Activated naive CD8-positive, alpha-beta T cell treated with anti-CD3 and anti-CD28 coated beads, Interleukin-2, amount 50 U/mL, for 24 hours (primary cell): ENCODE measurements at regions not wholly inside any gene's neighbourhood (a gene's known extent, or its start where the extent isn't known, plus 50 kb on each side); places are given as distances from the start of the nearest gene placed in this dataset.

Source experiments
- ATAC-seq: fragments of 150-1000 bp; cut with Tn5 transposase; one replicate; pipeline ENCODE4 v1.10.0; 2021
- DNase-seq: peaks from one replicate; pipeline ENCODE4 v3.0.0; 2021
- H3K27ac Mint-ChIP-seq: one replicate; pipeline ENCODE4 v1.8.0; 2021; ENCODE audit warnings: mild to moderate bottlenecking, mixed read lengths
- H3K27me3 Mint-ChIP-seq: one replicate; pipeline ENCODE4 v1.8.0; 2021; ENCODE audit warnings: mixed read lengths
- H3K36me3 Mint-ChIP-seq: one replicate; pipeline ENCODE4 v1.8.0; 2021; ENCODE audit warnings: low read depth, mixed read lengths
- H3K4me1 Mint-ChIP-seq: one replicate; pipeline ENCODE4 v1.8.0; 2021; ENCODE audit warnings: mixed read lengths
- H3K4me3 Mint-ChIP-seq: one replicate; pipeline ENCODE4 v1.8.0; 2021; ENCODE audit warnings: mild to moderate bottlenecking, moderate library complexity, mixed read lengths
- H3K9me3 Mint-ChIP-seq: one replicate; pipeline ENCODE4 v1.8.0; 2021; ENCODE audit warnings: mixed read lengths

DNA sequence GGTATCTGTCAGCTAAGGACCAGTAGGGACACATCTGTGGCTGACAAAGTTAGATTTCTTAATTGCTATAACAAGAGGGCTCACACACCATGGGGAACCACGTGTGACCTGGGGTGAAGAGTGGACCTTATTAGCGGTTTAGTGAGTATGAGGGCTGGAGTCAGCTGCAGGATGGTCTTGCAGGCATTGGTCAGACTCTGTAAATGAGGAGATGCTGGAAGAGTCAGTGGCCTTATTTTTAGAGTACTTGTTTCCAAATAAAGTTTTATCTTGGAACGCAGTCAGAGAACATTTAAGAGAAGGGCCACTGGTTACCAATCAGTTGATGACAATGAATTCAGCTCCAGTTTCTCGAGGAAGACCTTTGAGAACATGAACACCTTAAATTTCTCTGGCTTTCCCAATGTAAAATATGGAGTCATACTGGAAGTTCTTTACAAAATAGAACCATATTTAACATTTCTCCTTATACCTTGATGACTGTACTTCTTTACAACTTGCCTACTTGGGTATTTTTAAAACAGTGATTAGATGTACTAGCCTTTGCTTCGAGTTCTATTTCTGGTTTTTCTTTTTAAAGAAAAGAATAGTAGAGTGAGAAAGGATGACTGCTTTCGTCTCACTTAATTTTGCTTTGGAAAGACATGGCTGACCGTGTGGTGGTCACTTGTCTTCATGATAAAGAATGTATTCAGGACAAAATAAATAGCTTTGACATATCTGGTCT lies 185.9 kb upstream of the S1PR3 start:
- DNase-seq = no peak
- ATAC-seq = no peak
- Mint-ChIP-seq H3K4me1 (peaks cover 5% of the 10 kb centered on the region), H3K27ac (no peak overlapping the region), H3K36me3 (no peaks in the 10 kb centered on the region), H3K4me3 (no peak overlapping the region), H3K9me3 (no peaks in the 10 kb centered on the region), H3K27me3 (peaks cover 41% of the 10 kb centered on the region)

DNA sequence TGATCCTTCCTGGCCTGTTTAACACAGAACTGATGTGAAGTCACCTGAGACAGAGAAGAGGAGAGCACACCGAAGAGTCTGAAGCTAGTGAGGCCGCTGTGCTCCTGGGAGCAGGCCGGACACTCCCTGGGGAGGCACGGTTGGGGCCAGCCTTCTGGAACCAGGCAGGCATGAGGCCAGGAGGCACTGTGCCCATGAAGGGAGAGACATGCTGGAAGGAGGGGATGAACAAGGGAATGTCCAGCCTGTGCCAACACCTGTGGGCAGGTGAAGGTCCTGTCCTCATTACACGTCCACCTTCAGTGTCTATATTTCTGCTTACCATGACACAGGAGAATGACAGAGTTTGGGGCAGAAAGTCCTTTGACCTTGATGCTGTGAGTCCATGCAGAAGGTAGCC lies 183.8 kb upstream of the S1PR3 start:
- H3K27ac Mint-ChIP-seq = no peak overlapping the region
- H3K4me3 Mint-ChIP-seq = no peak overlapping the region
- no peaks in the 10 kb centered on the region for H3K36me3 Mint-ChIP-seq
- no peak for ATAC-seq
- H3K4me1 Mint-ChIP-seq = peaks cover 5% of the 10 kb centered on the region
- peaks cover 38% of the 10 kb centered on the region for H3K27me3 Mint-ChIP-seq
- no peak for DNase-seq
- no peaks in the 10 kb centered on the region for H3K9me3 Mint-ChIP-seq

GRCh38 chr9:88808019-88808656 lies 183.1 kb upstream of the S1PR3 start:
- Mint-ChIP-seq H3K4me1 (peaks cover 5% of the 10 kb centered on the region), H3K36me3 (no peaks in the 10 kb centered on the region), H3K27ac (no peak overlapping the region), H3K27me3 (peaks cover 33% of the 10 kb centered on the region), H3K4me3 (no peak overlapping the region), H3K9me3 (no peaks in the 10 kb centered on the region)
- DNase-seq = no peak
- no peak for ATAC-seq

GRCh38 chr9:88808761-88809354 lies 182.4 kb upstream of the S1PR3 start:
- Mint-ChIP-seq H3K9me3 (no peaks in the 10 kb centered on the region), H3K4me3 (no peak overlapping the region), H3K27ac (no peak overlapping the region), H3K27me3 (peaks cover 29% of the 10 kb centered on the region), H3K4me1 (peaks cover 1% of the 10 kb centered on the region), H3K36me3 (no peaks in the 10 kb centered on the region)
- no peak for DNase-seq
- ATAC-seq = no peak

DNA sequence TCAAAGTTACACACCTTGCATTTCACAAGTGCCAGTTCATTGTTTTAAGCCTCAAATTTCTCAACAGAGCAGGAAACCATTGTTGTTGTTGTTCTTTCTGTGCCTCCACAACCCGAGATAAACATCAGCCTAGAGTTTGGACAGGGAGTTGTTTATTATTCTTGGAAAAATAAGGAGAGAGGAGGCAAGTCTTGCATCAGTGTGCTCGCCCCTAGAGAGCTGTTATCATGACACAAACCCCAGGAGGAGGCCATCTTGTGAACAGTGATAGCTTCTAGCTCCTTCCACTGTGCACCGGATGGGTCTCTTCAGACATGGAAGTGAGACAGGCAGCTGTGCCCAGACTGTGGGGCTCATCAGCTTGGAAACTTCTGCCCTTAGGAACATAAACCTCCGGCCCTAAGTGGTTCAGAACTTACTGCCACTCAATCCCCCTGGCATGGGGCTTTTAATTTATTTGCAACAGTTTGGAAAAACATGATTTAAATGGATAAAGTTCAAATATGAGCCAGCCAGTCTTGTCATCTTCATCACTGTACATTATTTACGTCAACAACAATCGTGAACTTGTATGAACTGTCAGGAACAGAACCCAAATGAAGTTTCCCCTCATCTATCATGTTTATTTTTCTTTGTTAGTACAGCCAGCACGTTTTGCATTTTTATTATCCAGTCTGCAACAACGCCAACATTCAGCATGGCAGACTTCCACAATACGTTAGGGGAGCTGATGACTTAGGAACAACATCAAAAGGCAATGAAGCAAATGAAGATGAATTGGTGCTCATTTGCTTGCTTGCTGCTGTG lies 181.7 kb upstream of the S1PR3 start:
- no peak overlapping the region for H3K27ac Mint-ChIP-seq
- H3K36me3 Mint-ChIP-seq = no peaks in the 10 kb centered on the region
- H3K4me1 Mint-ChIP-seq = no peaks in the 10 kb centered on the region
- H3K4me3 Mint-ChIP-seq = no peak overlapping the region
- no peaks in the 10 kb centered on the region for H3K9me3 Mint-ChIP-seq
- H3K27me3 Mint-ChIP-seq = peaks cover 28% of the 10 kb centered on the region
- DNase-seq (no peak), ATAC-seq (no peak)

DNA sequence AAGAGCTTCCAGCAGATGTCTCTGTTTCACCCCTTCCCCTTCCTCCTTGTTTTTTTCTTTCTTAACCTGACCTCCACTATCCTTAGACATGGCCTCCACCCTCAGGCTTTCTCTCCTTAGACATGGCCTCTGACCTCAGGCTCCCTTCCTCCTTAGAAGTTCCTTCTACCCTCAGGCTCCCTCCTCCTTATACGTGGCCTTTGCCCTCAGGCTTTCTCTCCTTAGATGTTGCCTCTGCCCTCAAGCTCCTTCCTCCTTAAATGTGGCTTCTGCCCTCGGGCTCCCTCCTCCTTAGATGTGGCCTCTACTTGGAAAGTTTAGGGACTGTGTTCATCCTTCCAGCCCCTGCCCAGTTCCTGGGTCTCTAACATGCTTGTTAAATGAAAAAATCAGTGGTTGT lies 180.4 kb upstream of the S1PR3 start:
- H3K4me3 Mint-ChIP-seq = no peak overlapping the region
- DNase-seq (no peak), ATAC-seq (no peak)
- H3K36me3 Mint-ChIP-seq = no peaks in the 10 kb centered on the region
- H3K27me3 Mint-ChIP-seq = peaks cover 39% of the 10 kb centered on the region
- no peaks in the 10 kb centered on the region for H3K9me3 Mint-ChIP-seq
- H3K4me1 Mint-ChIP-seq = no peaks in the 10 kb centered on the region
- no peak overlapping the region for H3K27ac Mint-ChIP-seq

- H3K4me1 Mint-ChIP-seq = no peaks in the 10 kb centered on the region
- no peak for ATAC-seq
- no peak overlapping the region for H3K4me3 Mint-ChIP-seq
- H3K9me3 Mint-ChIP-seq = no peaks in the 10 kb centered on the region
- H3K27me3 Mint-ChIP-seq = peaks cover 36% of the 10 kb centered on the region
- no peaks in the 10 kb centered on the region for H3K36me3 Mint-ChIP-seq
- no peak overlapping the region for H3K27ac Mint-ChIP-seq
- no peak for DNase-seq
Measured at GRCh38 chr9:88811511-88811910, 179.8 kb upstream of the S1PR3 start.

GRCh38 chr9:88812938-88813637 lies 178.2 kb upstream of the S1PR3 start:
- Mint-ChIP-seq H3K4me3 (no peak overlapping the region), H3K27ac (no peak overlapping the region), H3K9me3 (no peaks in the 10 kb centered on the region), H3K4me1 (no peaks in the 10 kb centered on the region), H3K27me3 (peaks cover 31% of the 10 kb centered on the region), H3K36me3 (no peaks in the 10 kb centered on the region)
- DNase-seq (no peak), ATAC-seq (no peak)

GRCh38 chr9:88813638-88814209 lies 177.5 kb upstream of the S1PR3 start:
- Mint-ChIP-seq H3K9me3 (no peaks in the 10 kb centered on the region), H3K27ac (no peak overlapping the region), H3K4me3 (no peak overlapping the region), H3K36me3 (no peaks in the 10 kb centered on the region), H3K27me3 (peaks cover 31% of the 10 kb centered on the region), H3K4me1 (no peaks in the 10 kb centered on the region)
- ATAC-seq (no peak), DNase-seq (no peak)

DNA sequence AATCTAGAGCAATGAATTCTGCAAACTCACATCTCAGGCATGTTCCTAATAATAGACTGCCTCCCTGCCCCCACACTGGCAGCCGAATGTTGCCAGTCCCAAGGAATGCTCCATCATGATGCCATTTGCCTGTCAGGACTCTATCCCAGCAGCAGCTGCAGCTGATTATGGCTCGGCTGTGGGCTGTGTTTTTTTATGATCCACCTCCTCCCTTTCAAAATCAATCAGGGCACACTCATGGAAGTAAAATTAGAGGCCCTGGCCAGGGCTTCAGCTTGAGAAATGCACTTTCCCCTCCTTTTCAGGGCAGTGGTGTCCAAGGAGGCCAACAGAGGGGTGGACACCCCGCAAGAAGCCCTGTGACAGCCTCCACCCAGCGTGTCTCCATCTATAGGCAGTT lies 176.7 kb upstream of the S1PR3 start:
- H3K9me3 Mint-ChIP-seq = no peaks in the 10 kb centered on the region
- H3K27ac Mint-ChIP-seq = no peak overlapping the region
- no peak overlapping the region for H3K4me3 Mint-ChIP-seq
- H3K36me3 Mint-ChIP-seq = no peaks in the 10 kb centered on the region
- H3K4me1 Mint-ChIP-seq = no peaks in the 10 kb centered on the region
- no peak for DNase-seq
- peaks cover 31% of the 10 kb centered on the region for H3K27me3 Mint-ChIP-seq
- no peak for ATAC-seq

DNA sequence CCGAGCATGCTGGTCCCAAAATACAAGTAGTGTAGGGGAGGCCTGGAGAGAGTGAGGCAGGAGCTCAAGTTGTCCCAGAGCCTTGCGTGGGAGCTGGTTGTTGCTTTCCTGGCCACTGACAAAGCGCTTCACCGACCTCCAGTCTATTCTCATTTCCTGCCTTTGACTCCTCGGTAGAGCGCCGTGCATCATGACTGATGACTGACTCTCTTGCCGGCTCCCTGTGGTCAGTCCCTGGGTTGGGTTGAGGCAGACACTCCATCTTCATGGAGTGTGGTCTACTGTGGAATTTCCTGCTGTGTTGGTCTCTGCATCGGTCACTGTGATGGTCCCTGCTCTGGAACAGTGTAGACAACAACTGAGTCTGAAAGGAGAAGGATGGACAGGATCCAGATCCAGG lies 175.1 kb upstream of the S1PR3 start:
- no peak overlapping the region for H3K27ac Mint-ChIP-seq
- peaks cover 22% of the 10 kb centered on the region for H3K27me3 Mint-ChIP-seq
- H3K9me3 Mint-ChIP-seq = no peaks in the 10 kb centered on the region
- no peak overlapping the region for H3K4me3 Mint-ChIP-seq
- DNase-seq = no peak
- no peaks in the 10 kb centered on the region for H3K36me3 Mint-ChIP-seq
- peak; percentile 28 for ATAC-seq
- no peaks in the 10 kb centered on the region for H3K4me1 Mint-ChIP-seq

DNA sequence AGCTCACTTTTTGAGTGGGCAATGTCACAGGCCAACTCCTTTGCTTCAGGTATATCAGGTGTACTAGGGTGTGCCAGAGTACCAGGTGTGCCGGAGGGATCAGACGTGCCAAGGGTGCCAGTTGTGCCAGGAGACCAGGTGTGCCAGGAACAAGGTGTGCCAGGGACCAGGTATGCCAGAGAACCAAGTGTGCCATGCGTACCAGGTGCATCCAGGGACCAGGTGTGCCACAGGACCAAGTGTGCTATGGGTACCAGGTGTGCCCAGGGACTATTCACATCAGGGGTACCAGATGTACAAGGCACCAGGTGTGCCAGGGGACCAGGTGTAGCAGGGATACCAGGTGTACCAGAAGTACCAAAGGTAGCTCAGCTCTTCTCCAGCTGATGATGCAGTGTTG lies 174.7 kb upstream of the S1PR3 start:
- no peaks in the 10 kb centered on the region for H3K4me1 Mint-ChIP-seq

DNA sequence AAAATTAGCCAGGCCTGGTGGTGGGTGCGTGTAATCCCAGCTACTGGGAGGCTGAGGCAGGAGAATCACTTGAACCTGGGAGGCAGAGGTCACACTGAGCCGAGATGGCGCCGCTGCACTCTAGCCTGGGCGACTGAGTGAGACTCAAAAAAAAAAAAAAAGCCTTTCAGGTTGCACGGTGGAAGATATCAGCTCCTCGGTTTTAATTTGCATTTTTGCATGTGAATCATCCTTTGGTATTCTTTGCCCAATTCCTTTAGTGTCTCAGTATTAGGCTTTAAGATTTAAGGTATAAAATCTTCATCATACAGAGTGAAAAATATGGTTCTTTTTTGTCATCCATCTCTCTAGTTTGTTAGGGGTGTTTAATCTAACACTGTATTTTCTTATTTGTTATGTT lies 173.6 kb upstream of the S1PR3 start:
- ATAC-seq (no peak), DNase-seq (no peak)
- Mint-ChIP-seq H3K9me3 (no peaks in the 10 kb centered on the region), H3K27ac (no peak overlapping the region), H3K4me3 (no peak overlapping the region), H3K27me3 (peaks cover 22% of the 10 kb centered on the region), H3K36me3 (no peaks in the 10 kb centered on the region), H3K4me1 (no peaks in the 10 kb centered on the region)

More for the DNA sequence above, 174.7 kb upstream of the S1PR3 start:
- Mint-ChIP-seq H3K9me3 (no peaks in the 10 kb centered on the region), H3K4me3 (no peak overlapping the region), H3K36me3 (no peaks in the 10 kb centered on the region), H3K27me3 (peaks cover 22% of the 10 kb centered on the region), H3K27ac (no peak overlapping the region)
- ATAC-seq (no peak), DNase-seq (no peak)
